Tibial nerve (tissue), 4 donors: ENCODE measurements at regions not wholly inside any gene's neighbourhood (a gene's known extent, or its start where the extent isn't known, plus 50 kb on each side); places are given as distances from the start of the nearest gene placed in this dataset.

Source experiments
- CTCF ChIP-seq, 5 experiments: fragments of 200-600 bp in 3 of 5; fragments of 450-650 bp in 2 of 5; sonication (generic) in 3 of 5; IDR thresholded peaks; one replicate each; pipeline ENCODE4 v1.5.1; 2016 to 2019; ENCODE audit warnings: antibody characterized with exemption in 5 of 5, mild to moderate bottlenecking in 3 of 5, moderate library complexity in 2 of 5
- EP300 ChIP-seq, 2 donors: sonication (generic); formaldehyde crosslinking; IDR thresholded peaks; one replicate each; pipeline ENCODE4 v1.6.1; 2017; ENCODE audit warnings: antibody characterized with exemption in 2 of 2, mild to moderate bottlenecking in 1 of 2
- POLR2A ChIP-seq, 2 donors: fragments of 450-650 bp; IDR thresholded peaks; one replicate each; pipeline ENCODE4 v1.6.1; 2017; ENCODE audit warnings: antibody characterized with exemption in 2 of 2, mild to moderate bottlenecking in 2 of 2, moderate library complexity in 2 of 2

DNA sequence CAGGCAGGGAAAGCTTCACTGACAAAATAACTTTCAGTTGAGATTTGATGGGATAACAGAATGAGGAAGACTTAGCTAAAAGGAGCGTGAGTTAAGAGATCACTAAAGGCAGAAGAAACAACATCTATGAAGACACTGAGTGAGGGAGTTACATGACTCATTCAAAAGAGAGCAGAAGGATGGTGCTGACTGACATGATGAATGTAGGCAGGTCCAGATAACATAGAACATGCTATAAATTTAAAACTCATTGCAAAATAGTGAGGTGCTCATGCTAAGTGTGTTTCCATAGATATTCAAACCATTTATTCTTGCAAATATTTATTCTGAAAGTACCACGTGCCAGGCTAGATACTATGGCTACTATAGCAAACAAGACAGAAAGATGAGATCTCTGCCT lies 116.4 kb upstream of the DGKB start:
- TF ChIP-seq POLR2A (IDR thresholded peaks at IDR 0.05) (no peak), CTCF (IDR thresholded peaks at IDR 0.05) (no peak), EP300 (IDR thresholded peaks at IDR 0.05) (no peak)
